Psoas muscle (tissue), 7 donors: ENCODE measurements at regions not wholly inside any gene's neighbourhood (a gene's known extent, or its start where the extent isn't known, plus 50 kb on each side); places are given as distances from the start of the nearest gene placed in this dataset.

ENCODE experiments used
- ATAC-seq, 4 donors: fragments of 200-7000 bp; cut with Tn5 transposase; one replicate each; pipeline ENCODE4 v1.9.1; 2020; ENCODE audit warnings: moderate library complexity in 3 of 4, mild to moderate bottlenecking in 2 of 4
- DNase-seq, 2 donors: peaks; one replicate each; pipeline ENCODE4 v3.0.0-alpha.2; 2020
- H3K27ac ChIP-seq: fragments of 200-600 bp; one replicate; pipeline ENCODE4 v1.8.0; 2022
- H3K27me3 ChIP-seq, 3 donors: fragments of 200-600 bp in 1 of 3; one replicate each; pipeline versions ENCODE4 v1.6.1 to v1.8.0; 2013 to 2022; ENCODE audit warnings: low read length in 2 of 3, mild to moderate bottlenecking in 2 of 3, moderate library complexity in 1 of 3; ENCODE audit not compliant: insufficient read depth in 3 of 3
- H3K36me3 ChIP-seq, 2 donors: fragments of 200-600 bp in 1 of 2; one replicate each; pipeline versions ENCODE4 v1.6.1 to v1.8.0; 2013 to 2022; ENCODE audit warnings: low read depth in 1 of 2, mild to moderate bottlenecking in 1 of 2, moderate library complexity in 1 of 2; ENCODE audit not compliant: insufficient read depth in 1 of 2
- H3K4me1 ChIP-seq: fragments of 200-600 bp; one replicate; pipeline ENCODE4 v1.8.0; 2022
- H3K4me3 ChIP-seq: fragments of 200-600 bp; one replicate; pipeline ENCODE4 v1.8.0; 2022; ENCODE audit warnings: mild to moderate bottlenecking
- H3K9me3 ChIP-seq: fragments of 200-600 bp; one replicate; pipeline ENCODE4 v1.8.0; 2022
- WGBS, 3 donors: extraction: QIAGEN DNeasy Blood & Tissue Kit; methylation state at CpG; one replicate each; pipeline versions ENCODE4 v1.1.6 to v1.1.7; 2013; 5-methylcytosine and 5-hydroxymethylcytosine counted together
- intact Hi-C, 2 donors: fragments of 100-400 bp; cut with DNase I; formaldehyde crosslinking; loops; one replicate each; pipeline versions ENCODE4 v1.11.0 to v1.14.2; 2022
- TF ChIP-seq, protein P1 (sequence below): fragments of 200-600 bp; IDR thresholded peaks from one replicate; pipeline ENCODE4 v1.8.0; 2022; ENCODE audit warnings: antibody characterized with exemption
- donor health status: healthy with polysubstance abuse.
- donor health status: DM: no; HTN: no; CAD: no; lungs with moderate emphysema.
- donor health status: Bipolar disorder and iron deficiency.
- donor health status: healthy.
- donor health status: DM: yes; HTN: yes; CAD: no.
- donor health status: DM: no; HTN: no; CAD: no.
- donor health status: DM: yes; HTN: yes; CAD: no.

DNA sequence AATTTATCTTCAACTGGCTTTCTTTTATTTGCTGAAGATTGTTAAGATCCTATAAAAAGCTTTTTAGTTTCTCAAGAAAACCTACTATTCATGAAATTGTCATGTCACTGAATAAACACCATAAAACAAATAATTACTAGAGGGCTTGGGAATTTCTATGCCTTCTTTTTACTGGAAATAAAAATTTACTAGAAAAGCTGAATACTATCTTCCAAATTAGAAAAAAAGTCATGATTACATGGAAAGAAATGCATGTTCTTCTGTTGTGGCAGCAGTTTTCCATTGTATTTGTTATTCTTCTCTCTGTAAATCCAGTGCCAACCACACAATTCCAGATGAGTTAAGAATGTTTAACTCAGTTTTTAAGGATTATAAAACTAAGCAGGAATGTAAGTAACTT lies 153.8 kb downstream of the RAP2B start:
- Histone ChIP-seq H3K27ac (no peak overlapping the region), H3K36me3 (no peaks in the 10 kb centered on the region), H3K27me3 (no peaks in the 10 kb centered on the region), H3K4me1 (no peaks in the 10 kb centered on the region), H3K4me3 (no peak overlapping the region), H3K9me3 (peaks cover 2% of the 10 kb centered on the region)
- intact Hi-C loops, result no loop called here
- no peak for ATAC-seq
- TF ChIP-seq, protein P1, sequence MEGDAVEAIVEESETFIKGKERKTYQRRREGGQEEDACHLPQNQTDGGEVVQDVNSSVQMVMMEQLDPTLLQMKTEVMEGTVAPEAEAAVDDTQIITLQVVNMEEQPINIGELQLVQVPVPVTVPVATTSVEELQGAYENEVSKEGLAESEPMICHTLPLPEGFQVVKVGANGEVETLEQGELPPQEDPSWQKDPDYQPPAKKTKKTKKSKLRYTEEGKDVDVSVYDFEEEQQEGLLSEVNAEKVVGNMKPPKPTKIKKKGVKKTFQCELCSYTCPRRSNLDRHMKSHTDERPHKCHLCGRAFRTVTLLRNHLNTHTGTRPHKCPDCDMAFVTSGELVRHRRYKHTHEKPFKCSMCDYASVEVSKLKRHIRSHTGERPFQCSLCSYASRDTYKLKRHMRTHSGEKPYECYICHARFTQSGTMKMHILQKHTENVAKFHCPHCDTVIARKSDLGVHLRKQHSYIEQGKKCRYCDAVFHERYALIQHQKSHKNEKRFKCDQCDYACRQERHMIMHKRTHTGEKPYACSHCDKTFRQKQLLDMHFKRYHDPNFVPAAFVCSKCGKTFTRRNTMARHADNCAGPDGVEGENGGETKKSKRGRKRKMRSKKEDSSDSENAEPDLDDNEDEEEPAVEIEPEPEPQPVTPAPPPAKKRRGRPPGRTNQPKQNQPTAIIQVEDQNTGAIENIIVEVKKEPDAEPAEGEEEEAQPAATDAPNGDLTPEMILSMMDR, result no peak
- DNase-seq, result no peak

DNA sequence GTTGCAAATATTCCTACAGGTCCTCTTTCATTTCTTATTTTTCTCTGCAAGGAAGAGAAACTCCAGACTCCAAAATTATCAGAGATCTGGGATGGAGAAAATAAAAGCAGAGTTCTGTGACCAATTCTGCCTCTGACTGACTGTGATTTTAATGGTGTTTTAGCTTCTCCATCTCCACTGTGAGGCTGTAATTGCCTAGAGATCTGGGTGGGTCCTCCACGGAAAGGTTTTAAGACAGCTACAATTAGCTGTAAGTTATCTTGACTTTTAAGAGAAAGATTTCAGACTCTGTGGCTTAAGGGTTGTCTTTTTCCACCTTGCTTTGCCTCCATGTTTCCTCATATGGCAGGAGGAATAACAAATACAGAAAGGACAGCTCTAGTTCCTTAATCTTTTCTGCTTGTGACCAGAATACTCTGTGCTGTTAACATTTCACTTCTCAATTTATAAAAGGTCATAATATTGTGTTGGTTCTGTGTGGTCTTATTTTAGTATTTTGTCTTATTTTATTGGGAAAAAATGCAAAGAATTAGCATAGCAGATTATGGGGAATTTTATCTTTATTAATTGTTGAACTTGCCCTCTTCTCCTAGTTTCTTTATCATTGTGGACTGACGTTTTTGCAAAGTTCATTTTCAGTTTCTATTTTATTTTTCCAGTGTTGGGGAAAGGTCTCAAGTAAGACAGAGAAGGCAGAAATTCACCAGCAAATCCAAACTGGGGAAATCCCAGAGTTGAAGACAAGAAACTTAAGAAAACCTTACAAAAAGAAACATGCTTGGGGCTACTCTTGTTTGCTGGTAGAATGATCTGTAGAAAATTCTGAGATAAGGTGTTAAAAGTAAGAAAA lies 157.9 kb downstream of the RAP2B start:
- DNase-seq, result no peak
- H3K9me3 ChIP-seq, result peaks cover 2% of the 10 kb centered on the region
- H3K4me3 ChIP-seq, result no peak overlapping the region
- WGBS, 3 donors, result 20 to 25% (median 24%) methylated on average over 2 of the region's 2 CpGs
- no peaks in the 10 kb centered on the region for H3K36me3 ChIP-seq
- ATAC-seq, result no peak
- H3K4me1 ChIP-seq, result no peaks in the 10 kb centered on the region
- TF ChIP-seq, protein P1, result no peak
- no peak overlapping the region for H3K27ac ChIP-seq
- intact Hi-C loops, result no loop called here
- H3K27me3 ChIP-seq, result no peaks in the 10 kb centered on the region

DNA sequence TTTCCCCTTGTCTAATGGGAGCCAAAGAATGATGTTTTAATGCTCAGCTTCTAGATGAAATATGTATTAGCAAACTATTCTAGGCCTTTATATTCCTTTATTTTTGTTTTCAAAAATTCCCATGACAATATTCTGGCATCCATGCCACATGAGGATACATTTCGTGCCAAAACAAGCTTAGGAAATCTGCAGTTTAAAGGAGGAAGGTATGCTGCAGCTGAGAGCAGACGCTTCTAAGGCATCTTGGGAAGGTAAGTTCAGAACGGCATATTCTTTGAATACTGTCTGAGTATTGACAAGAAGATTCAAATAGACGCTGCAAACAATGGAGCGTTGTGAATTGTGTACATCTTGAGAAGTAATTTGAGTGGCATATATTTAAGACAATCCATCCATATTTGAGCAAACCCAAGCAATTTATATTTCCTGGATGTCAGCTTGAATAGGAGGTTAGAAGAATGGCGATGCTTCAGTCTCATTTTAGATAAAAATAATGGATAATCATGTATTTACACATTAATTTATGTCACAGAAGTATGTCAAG lies 158.6 kb downstream of the RAP2B start:
- intact Hi-C loops, result no loop called here
- Histone ChIP-seq H3K9me3 (no peaks in the 10 kb centered on the region), H3K4me1 (no peaks in the 10 kb centered on the region), H3K27me3 (no peaks in the 10 kb centered on the region), H3K27ac (no peak overlapping the region), H3K4me3 (no peak overlapping the region), H3K36me3 (no peaks in the 10 kb centered on the region)
- TF ChIP-seq, protein P1, result no peak
- ATAC-seq (no peak), DNase-seq (no peak)
- 53 to 63% (median 57%) methylated on average over 6 of the region's 6 CpGs for WGBS, 3 donors

DNA sequence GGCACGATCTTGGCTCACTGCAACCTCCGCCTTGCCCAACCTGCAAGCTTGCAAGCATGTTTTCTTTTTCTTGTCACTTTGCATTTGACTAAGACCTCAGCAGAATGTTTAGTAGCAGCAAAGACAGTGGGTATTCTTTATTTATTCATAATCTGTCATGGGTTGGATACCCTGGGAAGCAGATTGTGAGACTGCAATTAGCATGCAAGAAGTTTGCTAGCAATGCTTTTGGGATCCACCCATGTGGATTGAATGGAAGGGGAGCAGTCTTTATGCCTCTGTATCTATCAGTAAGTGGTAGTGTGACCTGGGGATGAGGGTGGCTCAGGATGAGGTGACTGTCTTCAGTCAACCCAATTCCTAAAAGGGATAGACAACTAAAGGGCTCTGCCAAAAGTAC lies 166.7 kb downstream of the RAP2B start:
- no peak overlapping the region for H3K4me3 ChIP-seq
- H3K9me3 ChIP-seq, result no peaks in the 10 kb centered on the region
- 92 to 98% (median 93%) methylated on average over 2 of the region's 2 CpGs for WGBS, 3 donors
- no peak overlapping the region for H3K27ac ChIP-seq
- no peak for ATAC-seq
- no peaks in the 10 kb centered on the region for H3K4me1 ChIP-seq
- intact Hi-C loops, result no loop called here
- H3K36me3 ChIP-seq, result no peaks in the 10 kb centered on the region
- no peak for DNase-seq
- TF ChIP-seq, protein P1, result no peak
- no peaks in the 10 kb centered on the region for H3K27me3 ChIP-seq
